Choroid plexus epithelial cell (primary cell): ENCODE measurements at regions not wholly inside any gene's neighbourhood (a gene's known extent, or its start where the extent isn't known, plus 50 kb on each side); places are given as distances from the start of the nearest gene placed in this dataset.
"Not testable (repeated sequence)": the region's sequence is repeated elsewhere in the genome, so short reads cannot be mapped to it uniquely, and the experiment has no call there.

Experiments
- DNase-seq: peaks from one replicate; pipeline ENCODE4 v3.0.0-alpha.2; 2010; ENCODE audit warnings: low read depth
- H3K4me3 ChIP-seq: 2 replicates; pipeline ENCODE4 v1.5.1; 2011; ENCODE audit warnings: low read depth, mild to moderate bottlenecking, control low read depth, low read length, moderate library complexity
- TF ChIP-seq, protein P1 (sequence below): conservative IDR thresholded peaks from 2 replicates; pipeline ENCODE4 v1.5.1; 2011; ENCODE audit warnings: low read depth, mild to moderate bottlenecking, control low read depth, inconsistent platforms, low read length, moderate library complexity

GRCh38 chr17:72467841-72468653 is 347.2 kb downstream of the SOX9 start:
- peak; percentile 40 for DNase-seq
- no peak overlapping the region for H3K4me3 ChIP-seq
- TF ChIP-seq, protein P1, sequence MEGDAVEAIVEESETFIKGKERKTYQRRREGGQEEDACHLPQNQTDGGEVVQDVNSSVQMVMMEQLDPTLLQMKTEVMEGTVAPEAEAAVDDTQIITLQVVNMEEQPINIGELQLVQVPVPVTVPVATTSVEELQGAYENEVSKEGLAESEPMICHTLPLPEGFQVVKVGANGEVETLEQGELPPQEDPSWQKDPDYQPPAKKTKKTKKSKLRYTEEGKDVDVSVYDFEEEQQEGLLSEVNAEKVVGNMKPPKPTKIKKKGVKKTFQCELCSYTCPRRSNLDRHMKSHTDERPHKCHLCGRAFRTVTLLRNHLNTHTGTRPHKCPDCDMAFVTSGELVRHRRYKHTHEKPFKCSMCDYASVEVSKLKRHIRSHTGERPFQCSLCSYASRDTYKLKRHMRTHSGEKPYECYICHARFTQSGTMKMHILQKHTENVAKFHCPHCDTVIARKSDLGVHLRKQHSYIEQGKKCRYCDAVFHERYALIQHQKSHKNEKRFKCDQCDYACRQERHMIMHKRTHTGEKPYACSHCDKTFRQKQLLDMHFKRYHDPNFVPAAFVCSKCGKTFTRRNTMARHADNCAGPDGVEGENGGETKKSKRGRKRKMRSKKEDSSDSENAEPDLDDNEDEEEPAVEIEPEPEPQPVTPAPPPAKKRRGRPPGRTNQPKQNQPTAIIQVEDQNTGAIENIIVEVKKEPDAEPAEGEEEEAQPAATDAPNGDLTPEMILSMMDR = no peak

DNA sequence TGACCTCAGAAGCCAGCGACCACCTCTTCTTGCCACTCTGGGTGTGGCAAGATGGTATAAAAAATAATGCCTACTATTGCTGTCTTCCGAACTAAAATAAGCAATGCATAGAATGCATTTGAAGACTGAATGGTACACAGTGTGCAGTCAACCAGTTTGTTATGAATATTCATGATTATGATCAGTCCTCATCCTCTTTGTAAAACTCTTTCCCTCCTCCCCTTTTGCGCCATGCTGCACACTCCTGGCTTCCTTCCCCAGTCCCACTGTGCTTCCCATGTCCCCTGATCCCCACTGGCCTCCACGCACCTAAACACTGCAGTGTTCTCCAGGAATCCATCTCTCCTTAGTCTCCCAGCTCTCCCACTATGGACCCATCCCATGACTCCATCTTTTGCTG is 348.0 kb downstream of the SOX9 start:
- TF ChIP-seq, protein P1 = no peak
- DNase-seq = no peak
- no peak overlapping the region for H3K4me3 ChIP-seq

- no peak overlapping the region for H3K4me3 ChIP-seq
- TF ChIP-seq, protein P1 = no peak
- DNase-seq = no peak
These were observed 349.4 kb downstream of the SOX9 start for GRCh38 chr17:72470121-72470705.

DNA sequence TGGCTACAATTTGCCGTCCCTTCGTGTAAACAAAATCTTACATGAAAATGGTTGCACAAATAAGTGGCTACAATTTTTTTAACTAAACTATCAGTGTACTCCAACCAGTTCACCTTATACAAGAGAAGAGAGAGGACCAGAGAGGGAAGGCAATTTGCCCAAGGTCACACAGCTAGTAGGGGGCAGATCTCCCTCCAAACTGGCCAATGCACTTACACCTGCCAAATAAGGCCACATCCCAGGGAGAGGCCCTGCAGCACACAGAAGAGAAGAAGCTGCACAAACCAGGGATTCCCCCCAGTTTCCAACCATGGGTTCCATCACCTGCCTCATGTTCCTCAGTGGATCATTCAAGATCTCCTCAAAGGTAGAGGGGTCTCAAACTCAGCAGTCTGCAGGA is 349.9 kb downstream of the SOX9 start:
- TF ChIP-seq, protein P1 = no peak
- no peak for DNase-seq
- H3K4me3 ChIP-seq = no peak overlapping the region

DNA sequence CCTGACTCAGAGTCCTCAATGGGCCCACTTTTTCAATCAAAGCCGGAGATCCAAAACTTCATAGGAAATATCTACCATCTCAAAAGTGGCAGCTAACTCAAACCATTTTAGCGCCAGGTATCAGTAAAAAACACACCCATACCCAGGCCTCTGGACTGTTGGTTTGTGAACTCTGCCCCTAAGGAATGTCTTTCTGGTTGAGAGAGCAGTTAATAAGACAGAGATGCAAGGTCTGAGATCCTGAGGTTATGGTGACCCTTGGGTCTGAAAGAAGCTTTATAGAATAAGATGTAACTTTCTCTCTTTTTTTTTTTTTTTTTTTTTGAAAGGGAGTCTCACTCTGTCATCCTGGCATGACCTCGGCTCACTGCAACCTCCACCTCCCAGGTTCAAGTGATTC is 350.5 kb downstream of the SOX9 start:
- no peak for DNase-seq
- H3K4me3 ChIP-seq = no peak overlapping the region
- TF ChIP-seq, protein P1 = no peak

- H3K4me3 ChIP-seq = no peak overlapping the region
- DNase-seq = no peak
- TF ChIP-seq, protein P1 = no peak
These were observed 351.3 kb downstream of the SOX9 start for GRCh38 chr17:72472106-72472505.

DNA sequence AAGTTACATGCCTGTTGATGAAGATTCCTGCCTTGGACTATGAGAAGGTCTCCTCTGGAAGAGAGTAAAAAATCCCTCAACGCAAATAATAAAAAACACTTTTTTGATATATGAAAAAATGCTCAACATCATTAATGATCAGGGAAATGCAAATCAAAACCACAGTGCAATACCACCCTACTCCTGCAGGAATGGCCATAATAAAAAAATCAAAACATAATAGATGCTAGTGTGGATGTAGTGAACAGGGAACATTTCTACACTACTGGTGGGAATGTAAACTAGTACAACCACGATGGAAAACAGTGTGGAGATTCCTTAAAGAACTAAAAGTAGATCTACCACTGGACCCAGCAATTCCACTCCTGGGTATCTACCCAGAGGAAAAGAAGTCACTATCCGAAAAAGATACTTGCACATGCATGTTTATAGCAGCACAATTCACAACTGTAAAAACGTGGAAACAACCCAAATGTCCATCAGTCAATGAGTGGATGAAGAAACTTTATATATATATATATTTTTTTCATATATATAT is 352.1 kb downstream of the SOX9 start:
- H3K4me3 ChIP-seq, DNase-seq: not testable (repeated sequence)
